ENCODE measurements at regions not wholly inside any gene's neighbourhood (a gene's known extent, or its start where the extent isn't known, plus 50 kb on each side); places are given as distances from the start of the nearest gene placed in this dataset.

GRCh38 chr4:80145739-80146138, 51.6 kb upstream of the PRDM8 start:
- no peak for DNase-seq

DNA sequence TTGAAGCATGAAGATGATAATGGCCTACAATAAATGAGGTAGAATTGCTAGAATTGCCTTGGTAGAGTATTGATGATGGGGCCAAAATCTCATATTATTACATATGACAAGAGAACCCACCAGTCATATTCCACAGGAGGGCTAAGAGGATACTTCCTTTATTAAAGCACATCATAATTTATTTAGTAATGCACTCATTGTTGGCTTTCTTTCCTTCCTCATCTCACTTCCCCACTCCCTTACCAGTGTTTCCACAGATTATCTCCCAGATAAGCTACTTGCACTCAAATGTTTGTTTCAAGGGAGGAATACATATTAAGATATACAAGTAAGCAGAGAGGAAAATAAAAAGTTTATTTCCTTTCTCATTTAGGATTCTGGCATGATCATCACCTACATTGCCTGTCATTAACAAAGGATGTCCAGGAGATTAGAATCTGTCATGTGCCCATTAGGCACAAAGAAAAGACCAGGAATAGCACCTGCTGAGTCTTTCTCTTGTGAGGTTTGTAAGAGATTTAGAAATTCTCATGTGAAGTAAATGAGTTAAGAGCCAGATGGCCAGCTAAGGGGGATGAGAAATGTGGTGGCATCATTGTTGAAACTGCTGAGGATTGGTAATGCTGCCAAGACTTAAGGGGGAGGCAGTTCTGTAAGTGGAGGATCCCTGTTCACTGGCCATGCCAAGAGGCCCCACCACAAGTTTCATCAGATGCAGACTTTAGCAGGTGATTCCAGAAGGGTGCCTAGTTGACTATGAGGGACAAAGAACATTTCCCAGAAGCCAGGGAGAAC, 52.4 kb upstream of the PRDM8 start:
- DNase-seq: peak; percentile 17

GRCh38 chr4:80143307-80143679, 54.0 kb upstream of the PRDM8 start:
- DNase-seq: no peak

DNA sequence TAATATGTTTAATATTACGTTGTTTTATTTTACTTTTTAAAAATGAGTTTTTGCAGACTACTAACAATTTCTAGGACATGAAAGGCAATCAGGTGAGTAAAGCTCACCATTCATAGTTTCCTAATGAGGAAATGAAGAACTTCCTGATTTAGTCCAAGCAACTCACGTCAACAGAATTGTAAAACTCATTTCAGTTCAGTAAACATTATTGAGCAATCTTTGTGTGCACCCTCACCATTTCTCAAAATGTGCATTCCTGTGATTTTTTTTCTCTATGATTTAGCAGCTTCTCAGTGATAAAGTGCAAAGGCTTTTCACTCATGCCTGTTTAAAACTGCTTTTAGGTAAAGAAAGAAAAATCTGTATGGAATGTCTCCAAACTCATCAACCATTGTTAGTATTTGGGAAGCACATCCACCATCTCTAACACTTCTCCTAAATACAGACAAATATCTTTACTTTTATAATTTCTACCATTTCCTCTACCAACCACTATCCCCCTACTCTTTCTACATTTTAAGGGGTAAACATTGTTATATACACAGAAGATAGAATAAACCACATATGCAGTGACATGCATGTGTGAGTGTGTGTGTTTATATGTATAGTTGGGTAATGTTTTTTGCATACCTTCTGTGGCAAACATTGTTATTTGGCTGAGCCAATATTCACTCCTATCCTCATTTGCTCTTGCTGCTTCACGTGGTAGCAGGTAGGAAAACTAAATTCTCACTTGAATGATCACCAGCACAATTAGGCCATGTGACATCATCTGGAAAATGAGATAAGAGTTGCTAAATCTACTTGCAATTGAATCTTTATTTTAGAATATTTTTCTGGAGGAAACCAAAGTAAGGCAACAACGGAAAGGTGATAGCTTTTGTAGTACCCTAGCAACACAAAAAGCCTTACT, 54.7 kb upstream of the PRDM8 start:
- no peak for DNase-seq

DNA sequence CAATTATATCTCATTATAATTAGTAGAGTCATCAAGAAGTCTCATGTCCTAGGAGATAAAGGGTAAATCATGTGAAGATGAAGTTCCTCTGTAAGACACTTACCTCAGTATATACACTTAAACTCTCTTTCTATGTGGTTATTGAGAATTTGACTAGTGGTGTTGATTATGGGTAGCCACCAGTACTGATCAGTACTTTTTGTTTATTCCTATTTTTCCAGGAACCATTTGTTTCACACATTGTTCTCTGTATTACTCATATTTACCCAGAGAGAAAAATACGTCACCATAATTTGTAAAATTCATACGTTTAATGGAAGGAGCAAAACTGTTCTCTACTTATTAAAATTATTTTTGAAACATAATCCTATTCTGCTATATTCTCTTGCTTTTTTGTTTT, 55.8 kb upstream of the PRDM8 start:
- no peak for DNase-seq

GRCh38 chr4:80140194-80140593, 57.1 kb upstream of the PRDM8 start:
- DNase-seq: no peak

GRCh38 chr4:80139671-80140070, 57.6 kb upstream of the PRDM8 start:
- DNase-seq: no peak

- no peak for DNase-seq
Measured at GRCh38 chr4:80138551-80139538, 58.5 kb upstream of the PRDM8 start.

DNA sequence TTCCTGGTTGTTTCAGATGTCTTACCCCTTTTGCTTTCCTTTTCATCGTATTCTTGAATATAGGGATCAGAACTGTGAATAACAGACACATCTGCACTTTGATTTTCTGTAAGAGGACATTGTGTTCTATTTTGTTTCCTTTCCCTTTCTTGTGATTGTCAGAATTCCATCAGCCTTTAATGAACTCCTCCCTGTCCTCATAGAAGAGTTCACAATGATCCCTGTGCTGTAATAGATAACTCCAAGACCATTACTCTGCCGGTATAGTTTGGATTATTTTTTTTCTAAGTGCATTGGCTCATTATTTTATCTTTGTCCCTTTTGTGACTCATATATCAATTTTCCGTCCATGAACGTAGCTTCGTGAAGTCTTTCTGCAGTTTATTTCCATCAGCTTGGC, 59.7 kb upstream of the PRDM8 start:
- no peak for DNase-seq

DNA sequence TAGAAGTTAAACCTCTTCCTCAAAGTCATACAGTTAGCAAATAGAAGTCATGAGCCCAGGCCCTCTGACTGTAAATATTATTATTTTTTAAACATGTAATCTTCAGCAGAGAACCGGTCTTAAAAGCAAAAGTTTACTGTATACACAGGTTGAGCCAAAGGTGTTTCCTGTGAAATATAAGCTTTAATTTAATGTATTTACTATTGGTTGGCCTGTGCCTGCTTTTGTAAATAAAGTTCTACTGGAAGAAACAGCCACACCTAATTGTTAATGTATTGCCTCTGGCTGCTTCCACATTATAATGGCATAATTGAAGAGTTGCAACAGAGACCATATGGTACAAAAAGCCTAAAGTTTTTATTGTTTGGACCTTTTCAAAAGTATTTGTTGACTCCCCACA, 61.0 kb upstream of the PRDM8 start:
- DNase-seq: no peak

- no peak for DNase-seq
Measured at GRCh38 chr4:80135702-80136058, 61.6 kb upstream of the PRDM8 start.

DNA sequence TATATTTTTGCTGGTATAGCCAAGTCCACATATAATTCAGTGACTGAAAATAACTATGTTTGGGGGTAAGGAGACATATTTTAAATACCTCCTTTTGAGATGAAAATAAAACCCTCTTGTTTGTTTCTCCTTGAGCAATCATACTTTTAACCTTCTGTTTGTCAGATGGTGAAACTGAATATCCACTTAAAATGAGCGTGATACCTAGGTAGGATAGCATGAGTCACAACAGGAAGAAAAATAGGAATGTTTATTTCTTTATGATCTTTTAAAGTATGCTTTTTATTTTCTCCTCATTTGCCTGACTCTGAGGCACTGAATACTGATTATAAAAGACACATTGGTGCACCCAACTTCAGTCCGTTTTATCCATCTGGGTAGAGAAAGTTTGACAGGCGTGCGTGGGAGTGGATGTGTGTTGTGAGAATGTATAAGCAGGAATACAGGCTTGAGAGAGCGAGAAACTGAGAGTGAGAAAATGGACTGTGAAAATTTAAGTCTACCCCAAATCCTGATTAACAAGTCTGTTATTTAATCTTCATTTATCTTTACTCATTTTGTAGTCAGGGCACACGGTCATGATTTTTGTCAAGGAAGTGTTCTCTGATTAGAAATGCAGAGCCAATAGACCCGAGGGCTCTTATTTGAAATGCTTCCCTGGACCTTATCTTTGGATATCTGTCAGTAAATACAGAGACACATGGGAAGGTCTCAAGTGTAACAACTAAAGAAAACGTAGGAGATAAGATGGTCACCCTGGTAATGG, 62.1 kb upstream of the ANTXR2 start:
- no peak for DNase-seq

- no peak for DNase-seq
Measured at GRCh38 chr4:80133240-80133783, 60.3 kb upstream of the ANTXR2 start.

DNA sequence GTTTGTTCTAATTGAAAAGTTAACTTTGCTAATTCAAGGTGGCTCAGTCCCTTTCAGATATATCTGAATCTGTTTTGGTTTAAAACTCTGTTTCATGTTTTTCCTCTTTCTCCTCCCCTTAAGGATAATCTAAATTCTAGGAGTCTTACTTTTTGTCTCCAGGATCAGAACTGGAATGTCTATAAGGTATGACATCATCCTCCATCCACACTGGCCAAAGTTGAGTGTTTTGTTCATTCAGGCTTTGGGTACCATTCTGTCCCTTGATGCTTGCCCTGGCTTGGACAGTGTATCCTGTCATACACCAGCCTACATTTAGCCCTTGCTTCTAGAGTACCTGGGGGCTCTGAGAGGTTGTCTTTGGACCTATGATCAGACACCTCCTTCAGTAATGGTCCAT, 56.8 kb upstream of the ANTXR2 start:
- no peak for DNase-seq

- no peak for DNase-seq
Measured at GRCh38 chr4:80128941-80129340, 55.9 kb upstream of the ANTXR2 start.

- DNase-seq: no peak
Measured at GRCh38 chr4:80127870-80128419, 54.9 kb upstream of the ANTXR2 start.

DNA sequence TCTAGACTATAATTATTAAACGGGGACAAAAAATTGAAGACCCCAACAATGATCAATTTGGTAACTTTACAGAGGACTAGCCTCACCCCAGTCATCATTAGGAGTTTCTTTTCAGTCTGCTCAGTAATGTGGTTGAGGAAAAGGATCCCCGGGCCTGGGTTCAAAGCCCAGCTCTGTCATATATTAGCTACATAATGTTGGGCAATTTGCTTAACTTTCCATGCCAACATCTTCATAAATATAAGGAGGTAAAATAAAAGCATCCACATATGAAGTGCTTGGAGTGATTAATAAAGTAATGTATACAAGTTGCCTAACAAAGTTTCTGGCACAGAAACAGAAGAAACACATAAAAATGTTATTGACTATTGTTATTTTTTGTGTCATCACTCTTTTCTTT, 53.4 kb upstream of the ANTXR2 start:
- no peak for DNase-seq

GRCh38 chr4:80125252-80126177, 52.5 kb upstream of the ANTXR2 start:
- DNase-seq: peak; percentile 1

DNA sequence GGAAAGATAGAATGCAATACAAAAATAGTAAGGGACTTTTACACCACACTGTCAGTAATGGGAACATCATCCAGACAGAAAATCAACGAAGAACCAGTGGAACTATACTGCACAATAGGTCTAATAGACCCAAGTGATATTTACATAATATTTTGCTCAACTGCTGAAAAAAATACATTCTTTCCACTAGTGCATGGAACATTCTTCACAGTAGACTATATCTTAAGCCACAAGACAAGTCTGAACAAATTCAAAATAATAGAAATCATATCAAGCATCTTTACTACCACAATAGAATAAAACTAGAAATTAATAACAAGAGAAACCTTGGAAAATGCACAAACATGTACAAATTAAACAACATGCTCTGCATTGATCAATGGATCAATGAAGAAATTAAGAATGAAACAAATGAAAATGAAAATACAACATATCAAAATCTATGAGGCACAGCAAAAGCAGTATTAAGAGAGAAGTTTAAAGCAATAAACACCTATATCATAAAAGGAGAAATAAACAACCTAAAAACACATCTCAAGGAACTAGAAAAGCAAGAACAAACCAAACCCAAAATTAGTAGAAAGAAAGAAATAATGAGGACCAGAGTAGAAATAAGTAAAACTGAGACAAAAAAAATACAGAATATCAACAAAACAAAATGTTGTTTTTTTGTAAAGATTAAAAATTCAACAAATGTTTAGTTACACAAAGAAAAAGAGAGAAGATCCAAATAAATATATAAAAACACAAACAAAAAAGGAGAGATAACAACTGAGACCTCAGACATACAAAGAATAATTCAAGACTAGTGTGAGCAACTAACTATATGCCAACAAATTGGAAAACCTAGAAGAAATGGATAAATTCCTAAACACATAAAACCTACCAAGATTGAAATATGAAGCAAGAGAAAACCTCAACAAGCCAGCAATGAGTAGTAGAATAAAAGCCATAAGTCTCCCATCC, 51.5 kb upstream of the ANTXR2 start:
- DNase-seq: no peak
